Neural cell (in vitro differentiated cells): ENCODE measurements at regions not wholly inside any gene's neighbourhood (a gene's known extent, or its start where the extent isn't known, plus 50 kb on each side); places are given as distances from the start of the nearest gene placed in this dataset.

ENCODE experiments used
- CTCF ChIP-seq: fragments of 450-650 bp; IDR thresholded peaks from 2 replicates; pipeline ENCODE4 v1.5.1; 2014; ENCODE audit warnings: antibody characterized with exemption, mild to moderate bottlenecking, moderate library complexity; ENCODE audit not compliant: poor library complexity, severe bottlenecking
- EP300 ChIP-seq: fragments of 450-650 bp; conservative IDR thresholded peaks from 2 replicates; pipeline ENCODE4 v1.6.1; 2014; ENCODE audit warnings: antibody characterized with exemption, mild to moderate bottlenecking, moderate library complexity; ENCODE audit not compliant: poor library complexity, severe bottlenecking
- EZH2 ChIP-seq: fragments of 200-600, 300-800 bp; shearing (Covaris generic), sonication (generic); IDR thresholded peaks from 2 replicates; pipeline ENCODE4 v1.6.1; 2014; ENCODE audit warnings: antibody characterized with exemption, low read length, borderline replicate concordance, mild to moderate bottlenecking; ENCODE audit not compliant: insufficient read depth, poor library complexity, severe bottlenecking
- POLR2AphosphoS5 ChIP-seq: IDR thresholded peaks from 2 replicates; pipeline ENCODE4 v1.6.1; 2012
- RAD21 ChIP-seq: fragments of 450-650 bp; conservative IDR thresholded peaks from 2 replicates; pipeline ENCODE4 v1.6.1; 2014; ENCODE audit warnings: antibody characterized with exemption, mild to moderate bottlenecking, moderate library complexity
- TAF1 ChIP-seq: IDR thresholded peaks from 2 replicates; pipeline ENCODE4 v1.6.1; 2012; ENCODE audit warnings: low read depth

- TF ChIP-seq POLR2AphosphoS5 (no peak), EP300 (no peak), CTCF (no peak), EZH2 (no peak), TAF1 (no peak), RAD21 (no peak)
These were observed 400.5 kb upstream of the SLC10A2 start for GRCh38 chr13:103466761-103467160.
